Fibroblast of lung (primary cell): ENCODE measurements at regions not wholly inside any gene's neighbourhood (a gene's known extent, or its start where the extent isn't known, plus 50 kb on each side); places are given as distances from the start of the nearest gene placed in this dataset.

ENCODE experiments used
- EZH2 ChIP-seq: IDR thresholded peaks from 2 replicates; pipeline ENCODE4 v1.5.1; 2012; ENCODE audit warnings: low read length, control low read depth, mild to moderate bottlenecking; ENCODE audit errors: missing control alignments
- TF ChIP-seq, protein P1 (sequence below), 2 donors: IDR thresholded peaks in 1 of 2; conservative IDR thresholded peaks in 1 of 2; 1 replicate in 1 of 2; 2 replicates in 1 of 2; pipeline ENCODE4 v1.5.1; 2011 to 2012; ENCODE audit warnings: low read length in 2 of 2, control low read depth in 1 of 2, inconsistent platforms in 1 of 2, low read depth in 1 of 2, mild to moderate bottlenecking in 1 of 2

DNA sequence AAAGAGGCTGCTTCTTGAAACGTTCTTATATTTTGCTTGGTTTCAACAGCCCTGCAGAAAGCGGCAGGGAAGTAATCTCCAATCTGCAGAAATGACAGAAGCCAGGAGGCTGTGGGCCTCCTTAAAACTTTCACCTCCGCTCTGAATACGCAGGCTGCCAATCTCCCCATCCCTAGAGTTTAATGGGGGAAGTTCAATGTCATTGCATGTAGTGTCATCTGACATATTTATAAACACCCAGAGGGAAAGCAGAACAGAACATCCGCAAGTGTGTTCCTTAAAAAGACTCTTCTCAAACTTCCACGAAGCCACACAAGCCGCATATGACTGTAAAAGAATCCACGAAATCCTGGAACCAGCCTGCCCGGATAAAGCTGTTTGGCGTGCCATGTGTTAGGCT, 148.8 kb upstream of the TBL1X start:
- TF ChIP-seq, protein P1, sequence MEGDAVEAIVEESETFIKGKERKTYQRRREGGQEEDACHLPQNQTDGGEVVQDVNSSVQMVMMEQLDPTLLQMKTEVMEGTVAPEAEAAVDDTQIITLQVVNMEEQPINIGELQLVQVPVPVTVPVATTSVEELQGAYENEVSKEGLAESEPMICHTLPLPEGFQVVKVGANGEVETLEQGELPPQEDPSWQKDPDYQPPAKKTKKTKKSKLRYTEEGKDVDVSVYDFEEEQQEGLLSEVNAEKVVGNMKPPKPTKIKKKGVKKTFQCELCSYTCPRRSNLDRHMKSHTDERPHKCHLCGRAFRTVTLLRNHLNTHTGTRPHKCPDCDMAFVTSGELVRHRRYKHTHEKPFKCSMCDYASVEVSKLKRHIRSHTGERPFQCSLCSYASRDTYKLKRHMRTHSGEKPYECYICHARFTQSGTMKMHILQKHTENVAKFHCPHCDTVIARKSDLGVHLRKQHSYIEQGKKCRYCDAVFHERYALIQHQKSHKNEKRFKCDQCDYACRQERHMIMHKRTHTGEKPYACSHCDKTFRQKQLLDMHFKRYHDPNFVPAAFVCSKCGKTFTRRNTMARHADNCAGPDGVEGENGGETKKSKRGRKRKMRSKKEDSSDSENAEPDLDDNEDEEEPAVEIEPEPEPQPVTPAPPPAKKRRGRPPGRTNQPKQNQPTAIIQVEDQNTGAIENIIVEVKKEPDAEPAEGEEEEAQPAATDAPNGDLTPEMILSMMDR (conservative IDR thresholded peaks at IDR 0.05 in 1 of 2, IDR thresholded peaks at IDR 0.05 in 1 of 2; ENCODE audit: low read depth in 1 of 2, low read length in 2 of 2): no peak
- TF ChIP-seq EZH2: no peak
